Caco-2 (cell line): ENCODE measurements at regions not wholly inside any gene's neighbourhood (a gene's known extent, or its start where the extent isn't known, plus 50 kb on each side); places are given as distances from the start of the nearest gene placed in this dataset.

ENCODE experiments used
- BruUV-seq: library from RNA; stranded (reverse); fragments of 400-500 nt; replicated peaks from 2 replicates; lab custom pipeline; 2021; lab: Mats Ljungman, UMichigan
- CTCF ChIA-PET: fragments of 300-600 bp; sonication (Branson Sonifier 250); formaldehyde crosslinking; loops from one replicate; lab custom pipeline; 2022; ENCODE audit warnings: antibody characterized with exemption; lab: Charles Lee
- POLR2A ChIA-PET: fragments of 300-600 bp; sonication (Branson Sonifier 250); formaldehyde crosslinking; loops from one replicate; lab custom pipeline; 2022; ENCODE audit warnings: antibody characterized with exemption; lab: Charles Lee
- DNase-seq, 2 experiments: peaks; one replicate each; pipeline versions ENCODE4 v3.0.0 to v3.0.0-alpha.2; 2020 to 2022
- H3K27me3 ChIP-seq: replicated peaks from 2 replicates; pipeline ENCODE4 v1.6.0; 2011; ENCODE audit warnings: low read length; ENCODE audit not compliant: control insufficient read depth, insufficient read depth
- H3K36me3 ChIP-seq: 2 replicates; pipeline ENCODE4 v1.5.1; 2011; ENCODE audit warnings: low read length; ENCODE audit not compliant: control insufficient read depth, insufficient read depth
- H3K4me1 ChIP-seq: fragments of 250-450 bp; sonication (Bioruptor Pico); 2 replicates; pipeline ENCODE4 v1.5.1; 2020; ENCODE audit warnings: mild to moderate bottlenecking
- H3K4me3 ChIP-seq: 2 replicates; pipeline ENCODE4 v1.5.1; 2011; ENCODE audit warnings: low read depth, mild to moderate bottlenecking, control low read depth, low read length
- H3K9me3 ChIP-seq: fragments of 250-450 bp; sonication (Bioruptor Pico); 2 replicates; pipeline ENCODE4 v1.5.1; 2020; ENCODE audit warnings: mild to moderate bottlenecking, moderate library complexity
- H3K27ac Mint-ChIP-seq: one replicate; pipeline ENCODE4 v1.8.0; 2022; ENCODE audit warnings: mixed read lengths; ENCODE audit not compliant: unreplicated experiment
- H3K27me3 Mint-ChIP-seq: one replicate; pipeline ENCODE4 v1.8.0; 2022; ENCODE audit warnings: mixed read lengths; ENCODE audit not compliant: insufficient read depth, unreplicated experiment
- H3K36me3 Mint-ChIP-seq: one replicate; pipeline ENCODE4 v1.8.0; 2022; ENCODE audit warnings: mild to moderate bottlenecking, mixed read lengths; ENCODE audit not compliant: insufficient read depth, unreplicated experiment
- H3K4me1 Mint-ChIP-seq: one replicate; pipeline ENCODE4 v1.8.0; 2022; ENCODE audit warnings: low read depth, mixed read lengths; ENCODE audit not compliant: unreplicated experiment
- H3K4me3 Mint-ChIP-seq: one replicate; pipeline ENCODE4 v1.8.0; 2022; ENCODE audit warnings: mild to moderate bottlenecking, moderate library complexity, mixed read lengths; ENCODE audit not compliant: unreplicated experiment
- H3K9me3 Mint-ChIP-seq: one replicate; pipeline ENCODE4 v1.8.0; 2022; ENCODE audit warnings: mixed read lengths; ENCODE audit not compliant: unreplicated experiment
- CTCF ChIP-seq, 2 experiments: fragments of 200-600 bp in 1 of 2; IDR thresholded peaks; 1 replicate in 1 of 2; 2 replicates in 1 of 2; pipeline versions ENCODE4 v1.5.1 to v1.8.0; 2011 to 2022; ENCODE audit warnings: antibody characterized with exemption in 1 of 2, control low read depth in 1 of 2, inconsistent platforms in 1 of 2, low read depth in 1 of 2, low read length in 1 of 2, mild to moderate bottlenecking in 1 of 2, moderate library complexity in 1 of 2; ENCODE audit not compliant: insufficient read depth in 1 of 2, severe bottlenecking in 1 of 2, unreplicated experiment in 1 of 2
- intact Hi-C: fragments of 100-400 bp; cut with micrococcal nuclease; formaldehyde crosslinking; loops from one replicate; pipeline ENCODE4 v1.10.0; 2022; ENCODE audit not compliant: unreplicated experiment

- ChIA-PET POLR2A (no interaction called here), CTCF (no interaction called here)
- H3K9me3 Mint-ChIP-seq, result no peaks in the 10 kb centered on the region
- intact Hi-C loops, result no loop called here
- no peak overlapping the region for H3K4me3 ChIP-seq
- no peak overlapping the region for H3K4me3 Mint-ChIP-seq
- no peaks in the 10 kb centered on the region for H3K36me3 ChIP-seq
- no peaks in the 10 kb centered on the region for H3K36me3 Mint-ChIP-seq
- peaks cover 11% of the 10 kb centered on the region for H3K4me1 Mint-ChIP-seq
- no TSS peak for BruUV-seq
- peaks cover 10% of the 10 kb centered on the region for H3K27me3 Mint-ChIP-seq
- TF ChIP-seq CTCF (IDR thresholded peaks at IDR 0.05; ENCODE audit: insufficient read depth in 1 of 2, low read depth in 1 of 2, low read length in 1 of 2, severe bottlenecking in 1 of 2, unreplicated experiment in 1 of 2), result no peak
- H3K9me3 ChIP-seq, result no peaks in the 10 kb centered on the region
- H3K4me1 ChIP-seq, result peaks cover 5% of the 10 kb centered on the region
- H3K27me3 ChIP-seq, result no peaks in the 10 kb centered on the region
- DNase-seq, result no peak
- H3K27ac Mint-ChIP-seq, result no peak overlapping the region
Observed at GRCh38 chr5:158484150-158484549, 615.6 kb downstream of the EBF1 start.

- Mint-ChIP-seq H3K36me3 (no peaks in the 10 kb centered on the region), H3K4me1 (peaks cover 11% of the 10 kb centered on the region), H3K4me3 (peak overlapping the region; percentile 13), H3K9me3 (no peaks in the 10 kb centered on the region), H3K27ac (peak overlapping the region; percentile 38), H3K27me3 (peaks cover 7% of the 10 kb centered on the region)
- no TSS peak for BruUV-seq
- no peaks in the 10 kb centered on the region for H3K27me3 ChIP-seq
- ChIA-PET POLR2A (no interaction called here), CTCF (interaction anchor here (0.6 kb wide), 1 partner anchor 117 kb away, joined by 6 read pairs; no protein-coding TSS in a partner anchor)
- H3K9me3 ChIP-seq, result no peaks in the 10 kb centered on the region
- H3K36me3 ChIP-seq, result no peaks in the 10 kb centered on the region
- TF ChIP-seq CTCF (IDR thresholded peaks at IDR 0.05; ENCODE audit: insufficient read depth in 1 of 2, low read depth in 1 of 2, low read length in 1 of 2, severe bottlenecking in 1 of 2, unreplicated experiment in 1 of 2), result no peak
- intact Hi-C loops, result no loop called here
- DNase-seq, result no peak
- H3K4me3 ChIP-seq, result no peak overlapping the region
- peaks cover 5% of the 10 kb centered on the region for H3K4me1 ChIP-seq
Observed at GRCh38 chr5:158483281-158483860, 616.3 kb downstream of the EBF1 start.

- H3K4me3 ChIP-seq, result no peak overlapping the region
- H3K27me3 ChIP-seq, result no peaks in the 10 kb centered on the region
- Mint-ChIP-seq H3K36me3 (no peaks in the 10 kb centered on the region), H3K27ac (no peak overlapping the region), H3K9me3 (no peaks in the 10 kb centered on the region), H3K4me1 (peaks cover 11% of the 10 kb centered on the region), H3K27me3 (peaks cover 12% of the 10 kb centered on the region), H3K4me3 (no peak overlapping the region)
- CTCF ChIA-PET, result no interaction called here
- TF ChIP-seq CTCF (IDR thresholded peaks at IDR 0.05; ENCODE audit: insufficient read depth in 1 of 2, low read depth in 1 of 2, low read length in 1 of 2, severe bottlenecking in 1 of 2, unreplicated experiment in 1 of 2), result no peak
- peaks cover 5% of the 10 kb centered on the region for H3K4me1 ChIP-seq
- H3K9me3 ChIP-seq, result no peaks in the 10 kb centered on the region
- POLR2A ChIA-PET, result no interaction called here
- no peaks in the 10 kb centered on the region for H3K36me3 ChIP-seq
- intact Hi-C loops, result no loop called here
- DNase-seq, result no peak
- no TSS peak for BruUV-seq
Observed at GRCh38 chr5:158482125-158482524, 617.6 kb downstream of the EBF1 start.
